GM04503 (cell line): ENCODE measurements at regions not wholly inside any gene's neighbourhood (a gene's known extent, or its start where the extent isn't known, plus 50 kb on each side); places are given as distances from the start of the nearest gene placed in this dataset.

ENCODE experiments used
- DNase-seq: peaks from one replicate; pipeline ENCODE4 v3.0.0-alpha.2; 2012; ENCODE audit warnings: low read depth

DNA sequence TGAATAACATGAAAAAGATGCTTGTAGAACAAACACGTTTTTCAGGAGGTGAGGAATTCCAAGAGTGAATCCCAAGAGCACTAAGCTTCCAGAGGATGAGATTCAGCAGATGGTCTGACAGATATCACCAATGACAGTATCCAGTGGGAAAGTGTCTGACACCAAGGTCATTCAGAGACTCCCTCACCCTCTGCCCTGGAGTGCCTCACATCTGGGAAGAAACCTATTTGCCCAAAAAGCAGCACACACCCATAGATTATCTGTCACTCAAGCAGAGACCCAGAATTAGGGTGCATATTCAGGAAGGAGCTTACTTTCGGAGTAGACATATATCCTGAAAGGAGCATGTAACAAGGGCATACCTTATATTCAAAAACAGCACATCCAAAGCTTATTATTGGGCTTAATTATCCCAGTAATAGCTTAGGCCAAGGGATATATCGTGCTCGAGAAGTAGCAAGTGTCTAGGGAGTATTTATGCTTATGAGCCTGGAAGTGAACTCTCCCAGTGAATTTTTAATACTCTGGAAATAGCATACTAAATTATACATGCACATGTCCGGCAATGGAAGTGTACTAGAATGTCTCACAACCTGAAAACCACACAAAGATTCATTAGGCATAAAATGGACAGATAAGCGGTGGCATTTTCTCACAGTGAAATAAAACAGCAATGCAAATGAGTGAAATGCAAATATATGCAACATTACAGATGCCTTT, 998.1 kb upstream of the TMEM132C start:
- DNase-seq: no peak

DNA sequence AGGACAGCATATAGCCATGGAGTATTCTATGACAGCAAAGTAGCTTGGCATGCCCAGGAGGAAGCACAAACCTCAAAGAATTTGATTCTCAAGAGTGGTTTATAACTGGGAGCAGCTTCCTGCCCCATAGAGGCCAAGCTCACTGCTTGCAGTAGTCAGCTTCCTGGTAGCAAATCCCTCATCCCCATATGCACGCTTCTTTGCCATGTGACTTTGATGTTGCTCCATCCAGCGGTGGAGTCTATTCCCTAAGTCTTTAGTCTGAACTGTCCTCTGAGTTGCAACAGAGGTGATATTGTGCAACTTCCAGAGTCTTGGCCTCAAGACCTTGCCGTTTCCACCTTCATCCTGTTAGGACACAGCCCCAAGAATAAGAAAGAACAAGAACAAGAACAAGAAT, 996.8 kb upstream of the TMEM132C start:
- peak; percentile 95 for DNase-seq

DNA sequence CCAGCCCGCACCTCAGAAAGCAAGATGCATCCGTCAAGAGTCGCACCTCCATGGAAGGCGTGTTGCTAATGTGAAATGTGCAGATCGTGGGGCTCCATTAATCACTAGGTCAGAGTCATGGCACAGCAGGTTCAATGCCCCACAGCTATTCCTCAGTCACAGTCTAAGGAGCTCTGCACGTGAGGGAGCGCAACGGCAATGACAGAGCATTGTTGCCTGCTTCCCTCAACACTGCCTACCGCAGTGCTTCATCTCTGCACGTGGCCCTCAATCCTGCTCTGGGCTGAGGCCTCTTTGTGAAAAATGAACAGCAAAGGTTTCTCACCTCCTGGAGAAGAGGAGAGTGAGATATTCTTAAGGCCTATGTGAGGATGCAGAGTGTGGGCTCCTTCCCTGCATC, 995.2 kb upstream of the TMEM132C start:
- no peak for DNase-seq

DNA sequence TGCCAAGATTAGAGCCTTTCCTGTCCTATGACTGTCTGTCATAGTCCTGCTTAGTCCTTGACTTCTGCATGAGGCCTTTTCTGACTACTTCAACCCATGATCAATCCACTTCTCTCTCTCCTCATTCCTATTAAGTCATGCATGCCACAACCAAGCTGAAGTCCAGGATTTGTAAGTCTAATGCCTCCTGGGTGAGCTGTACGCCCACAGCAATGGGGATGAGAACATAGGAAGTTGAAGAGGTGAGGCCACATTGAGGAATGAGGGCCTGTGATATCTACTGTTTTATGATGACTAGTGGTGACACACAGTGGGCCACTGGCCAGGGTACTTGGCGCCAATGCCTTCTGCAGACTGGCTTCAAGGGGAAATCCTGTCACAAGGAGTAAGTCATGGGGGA, 994.1 kb upstream of the TMEM132C start:
- peak; percentile 92 for DNase-seq

DNA sequence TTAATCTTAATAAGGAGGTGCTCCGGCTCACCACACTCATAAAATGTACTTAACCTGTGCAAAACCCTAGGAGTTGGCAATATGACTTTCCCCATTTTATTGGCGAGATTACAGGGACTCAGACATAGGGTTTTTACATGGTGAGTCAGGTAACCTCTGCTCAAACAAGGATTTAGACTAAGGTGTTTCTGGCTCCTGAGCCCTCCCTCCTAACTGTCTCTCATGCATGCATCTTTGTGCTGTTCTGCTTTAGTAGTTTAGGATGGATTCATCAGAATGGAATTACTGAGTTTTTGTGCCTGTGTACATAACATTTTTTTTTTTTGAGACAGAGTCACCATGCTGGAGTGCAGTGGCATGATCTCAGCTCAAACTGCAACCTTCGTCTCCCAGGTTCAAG, 993.3 kb upstream of the TMEM132C start:
- DNase-seq: no peak

DNA sequence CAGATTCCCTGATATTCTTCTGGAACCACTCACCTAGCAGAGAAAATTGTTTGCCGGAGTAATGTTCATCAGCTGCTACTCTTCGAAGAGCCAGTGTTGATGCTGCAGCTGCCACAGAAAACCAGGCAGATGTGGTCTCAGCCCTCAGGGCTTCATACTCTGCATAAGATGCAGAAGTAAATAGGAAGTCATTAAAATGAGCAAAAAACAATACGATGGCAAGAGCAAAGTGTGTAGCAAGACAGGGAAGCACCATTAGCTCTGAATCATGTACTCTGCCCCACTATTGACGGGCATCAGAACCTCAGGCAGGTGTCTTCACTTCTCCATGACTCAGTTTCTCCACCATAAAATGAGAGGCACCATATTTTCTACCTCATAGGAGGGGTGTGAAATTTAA, 991.6 kb upstream of the TMEM132C start:
- no peak for DNase-seq

DNA sequence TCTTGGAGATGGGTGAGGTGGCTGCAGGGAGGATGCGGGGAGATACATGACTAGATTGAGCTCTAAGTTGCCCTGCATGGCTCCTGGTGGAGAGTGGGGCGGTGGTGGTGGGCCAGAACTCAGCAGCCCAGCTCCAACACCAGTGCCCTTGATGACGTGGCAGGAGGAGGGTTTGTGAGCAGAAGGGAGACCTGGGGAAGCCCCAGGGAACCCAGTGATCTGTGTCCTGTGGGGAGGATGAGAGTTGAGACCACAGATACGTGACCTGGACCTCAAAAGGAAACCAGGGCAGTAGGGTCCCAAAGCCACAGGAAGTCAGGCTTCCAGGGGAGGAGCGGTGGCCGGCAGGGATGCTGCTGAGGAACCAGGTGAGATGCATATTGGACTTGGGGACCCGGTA, 989.1 kb upstream of the TMEM132C start:
- DNase-seq: no peak

DNA sequence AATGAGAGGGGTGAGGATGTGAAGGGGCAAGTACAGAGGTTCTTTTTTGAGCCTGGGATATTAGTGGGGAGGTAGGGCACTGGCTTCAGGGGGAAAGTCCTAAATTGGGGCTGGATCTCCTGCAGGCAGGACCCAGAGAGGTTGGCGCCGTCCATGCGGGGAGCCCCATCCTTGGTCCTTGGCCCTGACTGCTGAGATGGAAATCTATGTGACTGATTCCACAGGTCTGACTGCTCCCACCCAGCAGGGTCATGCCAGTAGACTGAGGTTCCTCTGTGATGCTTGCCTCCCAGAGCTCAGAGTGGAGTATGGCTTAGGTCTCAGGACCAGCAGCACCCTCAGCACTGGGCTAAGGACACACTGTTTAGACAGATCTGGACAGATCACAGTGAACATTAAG, 988.6 kb upstream of the TMEM132C start:
- DNase-seq: no peak

DNA sequence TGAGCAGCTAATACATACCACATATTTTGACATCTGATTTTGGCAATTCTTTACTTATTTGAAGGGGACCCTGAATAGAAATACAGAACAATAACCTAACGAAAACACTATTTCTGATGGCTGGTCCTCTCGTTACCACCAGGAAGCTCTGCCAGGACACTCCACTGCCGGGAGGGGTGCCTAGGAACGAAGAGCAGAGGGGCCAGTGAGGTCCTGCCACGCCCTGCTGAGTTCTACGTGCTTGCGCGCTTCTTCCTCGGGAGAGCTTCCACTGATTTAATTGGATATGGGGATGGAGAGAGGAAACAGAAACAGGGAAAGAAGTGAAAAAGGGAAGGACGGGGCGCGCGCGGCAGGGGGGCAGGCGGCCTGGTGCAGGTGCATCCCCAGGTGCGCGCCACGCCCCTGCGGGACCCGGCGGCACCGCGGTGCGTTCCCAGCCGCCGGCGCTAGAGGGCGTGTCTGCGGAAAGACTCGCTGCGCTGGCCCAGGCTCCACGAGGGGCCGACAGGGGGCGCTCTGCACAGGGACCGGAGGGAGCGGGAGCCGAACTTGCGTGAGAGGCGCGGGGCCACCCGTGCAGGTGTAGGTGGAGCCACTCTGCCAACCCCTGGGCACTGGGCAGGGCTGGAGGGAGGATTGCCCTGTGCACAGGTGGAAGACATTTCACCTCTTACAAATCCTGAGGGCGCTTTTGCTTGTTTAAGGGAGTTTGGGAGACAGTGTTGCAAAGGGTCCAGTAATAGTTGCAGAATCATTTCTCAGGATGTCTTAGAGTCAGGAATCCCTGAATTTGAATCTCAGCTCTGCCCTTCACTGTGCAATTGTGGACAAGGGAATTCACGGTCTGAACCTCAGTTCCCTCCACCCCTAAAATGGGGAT, 986.3 kb upstream of the TMEM132C start:
- DNase-seq: no peak

DNA sequence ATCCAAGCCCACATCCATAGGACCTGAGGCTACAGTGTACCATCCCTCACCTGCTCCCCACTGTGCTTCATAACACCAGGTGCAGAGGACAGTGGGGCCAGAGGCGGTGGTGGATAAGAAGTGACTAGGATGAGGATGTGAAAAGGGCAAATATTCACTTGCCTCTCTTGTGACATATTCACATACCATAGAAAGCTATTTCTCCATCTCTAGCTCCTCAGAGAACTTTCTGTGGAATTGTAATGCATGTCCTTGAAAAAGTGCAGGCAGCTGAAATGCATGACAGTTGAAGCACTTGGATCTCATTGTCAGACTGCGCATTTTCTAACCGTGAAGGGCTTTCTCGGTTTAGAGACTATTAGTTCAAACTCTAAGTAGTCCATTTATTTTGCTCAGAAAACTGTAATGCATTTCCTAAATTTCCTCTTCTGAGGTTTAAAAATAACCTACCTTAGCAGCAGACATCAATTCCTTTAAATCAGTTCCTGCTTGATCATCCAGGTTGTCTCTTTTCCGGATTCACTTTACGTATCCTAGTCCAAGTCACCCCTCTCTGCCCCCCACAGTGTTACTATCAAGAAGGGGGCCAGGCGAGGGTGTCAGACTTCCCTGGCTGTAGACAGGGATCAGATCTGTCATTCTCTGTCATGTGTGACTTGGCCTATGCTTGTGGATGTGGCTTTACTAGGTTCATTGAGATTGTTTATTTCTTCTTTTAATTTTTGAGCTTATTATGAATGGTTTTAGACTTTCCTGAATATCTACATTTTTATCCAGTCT, 984.0 kb upstream of the TMEM132C start:
- DNase-seq: no peak

DNA sequence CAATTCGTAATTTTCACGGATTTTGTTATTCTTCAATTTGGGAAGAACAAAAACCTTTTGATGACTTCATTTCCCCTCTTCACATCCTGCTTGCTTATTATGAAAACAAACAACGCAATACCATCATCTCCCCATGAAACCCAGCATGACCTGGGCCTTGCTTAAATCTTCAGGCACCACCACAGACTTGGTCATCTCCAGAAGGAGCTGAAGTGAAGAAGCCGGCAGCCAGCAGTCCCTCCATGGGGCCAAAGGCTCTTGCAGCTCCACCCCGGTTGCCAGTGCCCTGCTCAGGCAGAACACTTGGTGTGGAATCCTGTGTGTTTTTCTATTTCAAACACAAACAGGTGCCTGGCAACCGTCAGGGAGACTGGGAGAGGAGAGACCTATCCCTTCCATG, 982.9 kb upstream of the TMEM132C start:
- no peak for DNase-seq

DNA sequence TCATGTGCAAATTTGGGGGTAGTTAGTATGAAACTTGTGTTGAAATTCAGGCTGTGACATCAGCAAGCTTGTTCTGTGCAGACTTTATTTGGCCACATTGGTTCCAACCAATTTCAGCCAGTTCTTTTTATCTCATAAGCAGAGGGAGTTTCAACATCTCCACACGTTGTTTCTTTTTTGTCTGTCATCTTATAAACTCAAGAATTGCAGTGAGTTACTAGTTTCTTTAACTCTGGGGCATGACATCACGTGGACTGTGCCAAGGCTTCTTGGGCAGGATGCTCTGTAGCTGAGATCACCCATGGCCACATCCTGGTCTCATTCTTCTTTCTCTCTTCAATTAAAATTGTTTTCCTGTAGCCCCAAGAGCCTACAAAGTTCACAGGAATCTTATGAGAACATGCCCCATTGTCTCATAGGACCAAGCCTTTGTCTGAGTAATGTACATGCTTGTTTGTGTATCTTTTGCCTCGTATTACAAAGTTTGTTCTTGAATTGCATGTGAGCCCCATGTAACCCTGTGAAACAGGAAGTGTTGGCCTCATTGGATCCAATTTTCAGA, 982.0 kb upstream of the TMEM132C start:
- peak; percentile 99 for DNase-seq

DNA sequence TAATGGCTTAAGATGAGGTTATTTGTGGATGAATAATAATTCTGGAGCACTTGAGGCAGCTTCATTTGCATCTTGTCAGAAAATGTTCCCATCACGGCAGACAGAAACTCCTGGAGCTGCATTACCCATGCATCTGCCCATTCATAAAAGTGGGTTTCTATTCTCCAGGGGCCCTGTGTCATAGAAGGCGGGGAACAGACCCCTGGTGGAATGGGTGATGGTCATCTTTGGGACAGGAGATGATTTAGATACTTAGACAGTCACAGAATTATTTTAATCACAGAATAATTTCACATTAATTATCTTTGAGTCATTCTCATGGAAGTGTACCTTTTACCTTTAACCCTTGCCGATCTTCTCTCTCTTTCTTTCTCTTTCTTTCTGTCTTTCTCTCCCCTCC, 980.7 kb upstream of the TMEM132C start:
- no peak for DNase-seq

DNA sequence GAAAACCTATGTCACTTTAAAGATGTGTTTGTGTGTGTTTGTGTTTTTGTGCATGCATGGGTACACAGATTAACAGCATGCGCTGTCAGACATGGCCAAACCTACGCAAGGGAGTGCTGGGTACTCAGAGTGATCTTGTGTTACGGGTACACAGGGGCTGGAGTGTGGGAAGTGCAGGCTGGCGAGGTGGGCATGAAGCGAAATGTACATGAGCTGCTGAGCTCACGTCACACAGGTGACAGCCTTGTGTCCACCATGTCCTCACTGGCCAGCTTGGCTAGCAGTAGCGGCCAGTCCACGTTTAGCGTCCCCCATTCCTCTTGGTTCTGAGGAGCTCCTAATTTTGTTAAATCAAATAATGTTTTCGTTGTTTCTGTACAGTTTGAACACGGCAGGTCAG, 979.7 kb upstream of the TMEM132C start:
- no peak for DNase-seq

DNA sequence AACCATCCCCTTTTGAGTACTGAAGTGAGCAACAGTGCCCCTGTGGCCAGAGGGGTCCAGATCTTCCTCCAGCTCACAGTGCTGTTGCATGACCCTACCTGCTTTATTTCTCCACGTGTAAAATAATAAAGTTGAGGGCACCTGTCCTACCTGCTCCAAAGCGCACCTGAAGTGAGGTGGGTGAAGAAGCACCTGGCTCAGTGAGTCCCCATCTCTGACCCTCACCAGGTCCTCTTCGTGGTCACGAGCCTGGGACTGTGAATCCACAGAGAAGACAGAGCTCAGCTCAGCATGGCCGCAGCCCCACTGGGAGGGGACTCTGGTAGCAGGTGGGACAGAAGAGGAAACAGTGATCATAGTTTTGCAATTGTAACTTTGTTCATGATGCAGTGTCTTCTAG, 976.7 kb upstream of the TMEM132C start:
- no peak for DNase-seq

DNA sequence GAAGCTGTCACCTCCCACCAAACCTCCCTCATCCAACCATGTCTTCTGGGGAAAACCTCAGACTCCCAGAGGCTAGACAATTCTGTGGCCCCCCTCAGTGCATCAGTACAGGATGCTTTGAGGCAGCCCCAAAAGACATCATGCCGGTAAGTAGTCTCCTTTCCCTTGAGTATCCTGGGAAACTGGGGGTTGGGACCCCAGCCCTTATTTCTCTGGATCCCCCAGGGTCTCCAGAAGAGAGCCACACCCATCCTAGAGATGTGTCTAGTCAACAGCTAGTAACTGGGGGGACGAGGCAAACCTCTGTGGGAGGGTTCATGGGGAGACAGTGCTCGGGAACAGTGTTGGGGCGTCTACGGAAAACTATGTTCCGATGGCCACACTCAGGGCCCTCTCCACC, 974.2 kb upstream of the TMEM132C start:
- DNase-seq: no peak

DNA sequence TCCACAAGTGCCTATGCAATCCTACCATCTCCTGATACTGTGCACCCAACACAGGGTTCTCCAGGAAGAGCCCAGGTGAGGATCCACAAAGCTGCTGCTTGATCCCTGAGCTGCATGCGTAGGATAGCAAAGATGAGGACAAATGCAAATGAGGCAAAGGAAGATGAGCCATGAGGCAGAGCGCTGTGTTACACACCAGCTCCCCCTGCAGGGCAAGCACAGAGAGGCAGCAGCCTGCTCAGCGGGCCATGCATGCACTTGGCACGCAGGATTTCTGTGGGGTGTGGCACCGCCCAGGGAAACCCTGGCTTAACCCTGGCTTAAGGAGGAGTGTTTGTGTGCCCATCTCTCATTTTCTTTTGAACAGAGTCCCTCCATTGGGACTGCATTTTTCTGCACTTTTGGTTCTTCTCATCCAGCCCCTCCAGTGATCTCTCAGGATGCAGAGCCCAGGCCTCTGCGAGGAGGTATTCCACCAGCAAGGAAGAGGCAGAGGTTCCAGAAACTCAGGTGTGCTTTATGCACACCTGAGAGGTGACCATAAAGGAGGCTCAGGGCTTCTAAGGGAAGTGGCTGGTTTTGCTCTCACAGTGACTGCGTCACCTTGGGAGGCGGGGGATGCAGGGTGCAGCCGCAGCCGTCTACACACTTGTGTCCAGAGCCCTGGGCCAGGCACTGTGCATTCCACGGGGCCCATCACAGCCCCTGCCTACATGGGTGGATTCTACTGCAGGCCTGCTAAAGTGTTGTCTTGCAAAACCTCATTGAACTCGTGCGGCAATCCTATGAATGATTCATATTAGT, 973.3 kb upstream of the TMEM132C start:
- no peak for DNase-seq

DNA sequence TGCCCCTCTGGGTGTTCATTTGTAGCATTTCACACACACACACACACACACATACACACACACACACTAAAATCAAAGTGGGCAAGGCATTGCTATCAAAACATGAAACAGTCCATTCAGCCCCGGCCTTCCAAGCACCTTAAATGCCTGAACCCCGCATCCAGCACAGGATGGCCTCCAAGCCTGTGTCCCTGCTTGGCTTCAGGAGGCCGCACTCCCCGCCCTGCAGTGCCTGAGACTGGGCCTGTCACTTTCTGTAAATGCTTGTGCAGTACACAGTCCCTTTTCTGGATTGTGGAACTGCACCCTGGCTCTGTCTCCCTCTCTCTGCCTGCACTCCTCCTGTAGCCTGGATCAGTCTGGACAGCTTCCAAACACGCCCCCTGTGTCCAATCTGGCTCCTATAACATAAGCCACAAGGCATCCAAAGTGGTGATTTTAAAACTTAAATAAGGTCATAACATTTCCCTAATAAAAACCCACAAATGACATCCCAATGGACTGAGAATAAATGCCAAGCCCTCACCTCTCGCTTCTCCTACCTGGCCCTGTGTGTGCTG, 972.2 kb upstream of the TMEM132C start:
- no peak for DNase-seq

DNA sequence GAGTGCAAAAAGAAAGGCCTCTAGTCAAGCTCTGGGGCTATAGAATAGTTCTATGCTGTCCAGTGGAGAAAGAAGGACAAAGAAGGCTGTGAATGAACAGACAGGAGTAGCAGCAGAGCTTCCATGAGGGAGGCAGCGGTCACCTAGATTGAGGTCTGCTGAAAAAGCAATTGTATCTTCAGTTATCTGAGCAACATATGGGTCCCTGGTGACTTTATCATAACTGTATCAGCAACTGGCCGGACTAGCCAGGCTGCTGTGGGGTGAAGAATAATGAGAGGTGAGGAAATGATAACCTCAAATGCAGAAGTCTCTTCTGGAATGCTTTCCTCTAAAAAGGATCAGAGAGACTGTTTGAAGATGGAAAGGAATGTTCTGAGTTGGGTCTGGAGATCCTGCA, 971.3 kb upstream of the TMEM132C start:
- DNase-seq: no peak

DNA sequence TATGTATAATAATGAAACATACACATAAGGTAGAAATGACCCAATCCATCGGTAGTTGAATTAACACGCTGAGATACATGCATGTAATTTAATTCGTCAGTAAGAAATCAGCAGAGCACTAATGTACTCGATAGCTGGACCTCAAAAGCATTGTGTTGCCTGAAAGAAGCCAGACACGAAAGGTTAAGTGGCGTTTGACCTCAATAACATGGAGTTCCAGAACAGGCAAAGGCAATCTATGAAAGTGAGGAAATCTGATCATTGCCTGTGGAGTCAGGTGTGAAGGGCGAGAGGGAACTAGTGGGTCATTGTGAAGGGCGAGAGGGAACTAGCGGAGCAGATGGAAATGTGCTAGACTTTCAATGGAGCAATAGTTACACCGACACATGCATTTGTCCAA, 970.4 kb upstream of the TMEM132C start:
- DNase-seq: no peak

DNA sequence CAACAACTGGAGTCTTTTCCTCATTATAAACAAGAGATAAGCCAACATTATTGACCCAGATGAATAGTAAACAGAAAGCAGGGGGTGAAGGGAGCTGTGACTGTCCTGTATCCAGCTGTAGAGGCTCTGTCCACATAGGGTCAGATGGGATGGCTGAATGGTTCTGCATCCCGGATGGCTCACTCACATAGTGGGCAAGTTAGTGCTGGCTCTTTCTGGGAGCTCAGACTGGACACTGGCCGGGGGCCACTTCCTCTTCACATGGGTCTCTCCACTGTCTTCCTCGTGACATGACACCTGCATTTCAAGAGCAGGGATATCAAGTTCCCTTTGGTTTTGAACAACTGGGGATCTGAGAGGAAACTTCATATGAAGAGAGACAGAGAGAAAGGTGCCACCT, 969.6 kb upstream of the TMEM132C start:
- DNase-seq: no peak
